ENCODE measurements at regions not wholly inside any gene's neighbourhood (a gene's known extent, or its start where the extent isn't known, plus 50 kb on each side); places are given as distances from the start of the nearest gene placed in this dataset.

DNA sequence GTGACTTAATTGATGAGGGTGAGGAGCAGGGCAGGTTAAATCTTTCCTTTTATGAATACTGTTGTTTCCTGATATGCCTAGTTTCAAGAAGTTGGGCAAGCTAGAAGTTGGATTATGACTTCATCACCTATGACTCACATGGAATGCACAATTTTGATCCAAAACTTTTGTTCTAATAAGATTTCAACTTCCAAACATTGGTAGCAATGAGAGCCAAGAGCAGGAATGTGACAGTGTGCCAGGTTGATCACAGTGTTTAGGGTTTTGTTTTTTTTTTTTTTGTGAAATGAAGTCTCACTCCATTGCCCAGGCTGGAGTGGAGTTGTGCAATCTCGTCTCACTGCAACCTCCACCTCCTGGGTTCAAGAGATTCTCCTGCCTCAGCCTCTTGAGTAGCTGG, 349.4 kb downstream of the DUSP10 start:
- H3K4me3 ChIP-seq (ENCODE audit: low read depth, low read length) = no peak overlapping the region
- TF ChIP-seq, protein P1, sequence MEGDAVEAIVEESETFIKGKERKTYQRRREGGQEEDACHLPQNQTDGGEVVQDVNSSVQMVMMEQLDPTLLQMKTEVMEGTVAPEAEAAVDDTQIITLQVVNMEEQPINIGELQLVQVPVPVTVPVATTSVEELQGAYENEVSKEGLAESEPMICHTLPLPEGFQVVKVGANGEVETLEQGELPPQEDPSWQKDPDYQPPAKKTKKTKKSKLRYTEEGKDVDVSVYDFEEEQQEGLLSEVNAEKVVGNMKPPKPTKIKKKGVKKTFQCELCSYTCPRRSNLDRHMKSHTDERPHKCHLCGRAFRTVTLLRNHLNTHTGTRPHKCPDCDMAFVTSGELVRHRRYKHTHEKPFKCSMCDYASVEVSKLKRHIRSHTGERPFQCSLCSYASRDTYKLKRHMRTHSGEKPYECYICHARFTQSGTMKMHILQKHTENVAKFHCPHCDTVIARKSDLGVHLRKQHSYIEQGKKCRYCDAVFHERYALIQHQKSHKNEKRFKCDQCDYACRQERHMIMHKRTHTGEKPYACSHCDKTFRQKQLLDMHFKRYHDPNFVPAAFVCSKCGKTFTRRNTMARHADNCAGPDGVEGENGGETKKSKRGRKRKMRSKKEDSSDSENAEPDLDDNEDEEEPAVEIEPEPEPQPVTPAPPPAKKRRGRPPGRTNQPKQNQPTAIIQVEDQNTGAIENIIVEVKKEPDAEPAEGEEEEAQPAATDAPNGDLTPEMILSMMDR (IDR thresholded peaks at IDR 0.05; ENCODE audit: low read depth, low read length, missing control alignments) = no peak
- no peak for DNase-seq (ENCODE audit: low read depth)

DNA sequence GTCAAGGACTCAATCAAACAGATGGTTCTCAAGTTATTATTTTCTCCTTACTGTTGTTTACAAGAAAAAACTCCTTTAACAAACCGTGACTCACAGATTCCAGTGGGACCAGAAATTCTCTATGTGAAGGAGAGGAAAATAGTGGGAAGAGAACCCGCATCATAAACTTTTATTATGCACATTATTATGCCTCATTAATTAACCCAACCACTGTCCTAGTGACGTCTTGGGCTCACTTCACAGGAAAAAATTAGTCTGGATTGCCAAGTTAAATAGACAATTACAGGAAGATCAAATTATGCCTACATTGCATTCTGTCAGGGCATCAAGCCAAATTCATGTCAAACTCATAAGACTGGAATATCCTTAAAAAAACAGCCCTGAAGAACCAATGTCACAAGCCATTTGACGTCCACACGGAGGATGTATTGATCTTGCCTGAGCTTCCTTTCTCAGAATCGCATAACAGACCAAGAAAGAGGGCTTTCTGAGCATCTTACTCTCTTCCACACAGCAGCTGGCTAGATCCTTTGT, 347.8 kb downstream of the DUSP10 start:
- TF ChIP-seq, protein P1 (IDR thresholded peaks at IDR 0.05; ENCODE audit: low read depth, low read length, missing control alignments) = no peak
- H3K4me3 ChIP-seq (ENCODE audit: low read depth, low read length) = no peak overlapping the region
- no peak for DNase-seq (ENCODE audit: low read depth)

DNA sequence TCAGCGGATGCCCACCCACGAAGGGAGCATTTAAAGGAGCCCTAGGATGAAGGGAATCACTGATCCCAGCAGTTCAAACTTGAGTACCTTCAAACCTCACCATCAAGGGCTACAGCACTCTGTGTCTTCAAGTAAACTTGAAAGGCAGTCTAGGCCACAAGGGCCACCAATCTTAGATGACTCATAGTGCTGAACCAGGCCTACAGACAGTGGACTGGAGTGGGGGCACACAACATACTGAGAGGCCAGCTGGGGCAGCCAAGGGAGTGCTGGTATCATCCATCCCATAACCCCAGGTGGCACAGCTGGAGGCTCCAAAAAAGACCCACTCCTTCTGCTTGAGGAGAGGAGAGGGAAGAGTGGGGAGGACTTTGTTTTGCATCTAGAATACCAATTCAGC, 345.4 kb downstream of the DUSP10 start:
- TF ChIP-seq, protein P1 (IDR thresholded peaks at IDR 0.05; ENCODE audit: low read depth, low read length, missing control alignments) = no peak
- DNase-seq (ENCODE audit: low read depth) = no peak

DNA sequence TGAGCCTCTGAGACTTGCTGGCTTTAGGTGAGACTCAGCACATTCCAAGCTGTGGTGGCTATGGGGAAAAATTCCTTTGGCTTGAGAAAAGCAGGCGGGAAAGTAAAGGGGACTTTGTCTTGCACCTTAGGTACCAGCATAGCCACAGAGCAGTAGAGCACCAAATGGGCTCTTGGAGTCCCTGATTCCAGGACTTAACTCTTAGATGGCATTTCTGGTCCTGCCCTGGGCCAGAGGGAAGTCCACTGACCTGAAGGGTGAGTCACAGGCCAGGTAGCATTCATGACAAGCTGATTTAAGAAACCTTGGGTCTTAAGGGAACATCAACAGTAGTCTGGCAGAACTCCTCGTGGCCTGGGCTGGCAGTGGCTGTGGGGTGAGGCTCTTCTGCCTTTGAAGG, 344.7 kb downstream of the DUSP10 start:
- DNase-seq (ENCODE audit: low read depth) = no peak
- TF ChIP-seq, protein P1 (IDR thresholded peaks at IDR 0.05; ENCODE audit: low read depth, low read length, missing control alignments) = no peak
- H3K4me3 ChIP-seq (ENCODE audit: low read depth, low read length) = no peak overlapping the region

More for the DNA sequence above, 345.4 kb downstream of the DUSP10 start:
- H3K4me3 ChIP-seq (ENCODE audit: low read depth, low read length) = no peak overlapping the region

DNA sequence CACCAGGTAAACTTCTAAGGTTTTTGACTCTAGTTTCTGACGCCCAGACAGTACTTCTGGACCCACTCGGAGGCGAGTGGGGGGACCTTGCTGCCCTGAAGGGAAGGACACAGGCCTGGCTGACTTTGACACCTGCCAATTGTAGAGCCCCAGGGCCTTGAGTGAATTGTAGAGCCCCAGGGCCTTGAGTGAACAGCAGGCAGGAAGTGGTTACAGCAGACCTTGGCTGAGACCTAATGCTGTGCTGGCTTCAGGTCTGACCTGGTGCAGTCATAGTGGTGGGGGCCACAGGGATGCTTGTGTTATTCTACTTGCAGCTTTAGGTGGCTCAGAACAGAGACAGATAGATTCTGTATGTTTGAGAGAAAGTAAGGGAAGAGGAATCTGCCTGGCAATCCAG, 344.3 kb downstream of the DUSP10 start:
- TF ChIP-seq, protein P1 (IDR thresholded peaks at IDR 0.05; ENCODE audit: low read depth, low read length, missing control alignments) = no peak
- DNase-seq (ENCODE audit: low read depth) = no peak
- H3K4me3 ChIP-seq (ENCODE audit: low read depth, low read length) = no peak overlapping the region

DNA sequence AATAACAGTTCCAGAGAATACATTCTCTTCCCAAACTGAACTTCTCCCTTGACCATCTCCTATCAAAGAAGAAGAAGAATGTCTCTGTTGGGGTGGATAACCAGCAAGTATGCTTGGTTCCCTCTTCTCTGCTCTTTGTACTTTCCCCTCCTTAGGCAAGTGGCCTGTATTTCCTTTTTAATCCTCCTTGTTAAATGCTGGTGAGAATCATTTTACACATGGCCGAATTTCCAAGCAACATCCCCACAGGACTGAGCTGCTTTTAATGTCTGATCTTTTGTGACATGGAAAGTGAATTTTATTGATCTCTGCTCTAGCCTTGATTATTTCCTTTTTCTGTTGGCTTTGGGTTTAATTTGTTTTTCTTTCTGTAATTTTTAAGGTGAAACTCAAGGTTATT, 336.7 kb downstream of the DUSP10 start:
- no peak overlapping the region for H3K4me3 ChIP-seq (ENCODE audit: low read depth, low read length)
- DNase-seq (ENCODE audit: low read depth) = no peak
- TF ChIP-seq, protein P1 (IDR thresholded peaks at IDR 0.05; ENCODE audit: low read depth, low read length, missing control alignments) = no peak

DNA sequence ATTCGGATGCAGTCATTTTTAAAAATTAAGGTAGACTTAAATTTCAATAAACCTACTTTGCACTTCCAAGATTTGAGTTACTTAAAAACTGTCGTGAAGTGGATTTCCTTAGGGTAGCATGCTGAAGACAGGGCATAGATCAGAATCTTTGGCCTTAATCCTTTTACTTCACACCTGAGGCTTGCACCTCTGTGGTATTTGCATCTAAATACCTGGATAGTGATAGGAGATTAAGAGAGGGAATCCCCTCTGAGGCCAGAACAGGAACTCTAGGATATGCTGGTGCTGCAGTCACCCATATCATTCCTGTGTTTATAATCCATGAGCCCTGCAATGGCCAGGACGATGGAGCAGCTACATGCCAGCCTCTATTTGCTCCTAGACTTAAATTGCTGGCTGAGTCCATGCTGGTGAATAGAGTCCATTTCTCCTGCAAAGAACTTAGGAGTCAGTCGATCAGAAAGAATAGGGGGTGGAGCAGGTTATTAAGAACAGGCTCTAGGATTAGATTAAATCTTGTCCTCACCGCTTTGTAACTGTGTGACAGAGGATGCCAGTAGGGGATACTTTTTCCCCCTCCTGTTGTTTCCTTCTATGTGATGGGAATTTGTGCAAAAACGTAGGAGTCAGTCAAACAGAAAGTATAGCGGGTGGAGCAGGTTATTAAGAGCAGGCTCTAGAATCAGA, 333.6 kb downstream of the DUSP10 start:
- DNase-seq (ENCODE audit: low read depth) = no peak
- TF ChIP-seq, protein P1 (IDR thresholded peaks at IDR 0.05; ENCODE audit: low read depth, low read length, missing control alignments) = no peak
- H3K4me3 ChIP-seq (ENCODE audit: low read depth, low read length) = no peak overlapping the region
